HG03097 (cell line): ENCODE measurements at regions not wholly inside any gene's neighbourhood (a gene's known extent, or its start where the extent isn't known, plus 50 kb on each side); places are given as distances from the start of the nearest gene placed in this dataset.
"Not testable (repeated sequence)": the region's sequence is repeated elsewhere in the genome, so short reads cannot be mapped to it uniquely, and the experiment has no call there.

Source experiments
- ATAC-seq: cut with Tn5 transposase; IDR thresholded peaks from one replicate; pipeline ENCODE4 v1.9.1; 2021; ENCODE audit not compliant: unreplicated experiment, low FRiP score

- ATAC-seq = no peak
Measured at GRCh38 chr11:56883371-56883987, 105.2 kb upstream of the OR5AK2 start.

GRCh38 chr11:56876621-56877275, 112.0 kb upstream of the OR5AK2 start:
- ATAC-seq = no peak

DNA sequence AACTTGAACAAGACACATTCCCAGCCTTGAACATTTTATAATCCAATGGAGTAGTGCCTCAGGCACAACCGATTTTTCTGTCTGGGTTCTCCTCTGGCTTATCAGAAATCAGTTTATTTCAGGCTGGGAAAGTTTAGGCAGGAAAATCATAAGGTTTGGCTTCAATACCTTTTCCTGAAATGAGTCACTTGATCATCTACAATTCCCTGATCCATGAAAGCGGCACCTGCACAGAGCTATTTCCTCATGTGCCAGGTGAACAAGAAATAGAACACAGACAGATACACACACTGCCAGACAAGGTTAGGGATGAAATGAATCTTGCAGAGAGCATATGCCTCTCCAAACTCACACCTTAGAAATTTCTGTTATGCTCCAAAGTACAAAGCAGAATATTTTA, 106.7 kb upstream of the OR9G4 start:
- no peak for ATAC-seq

- ATAC-seq = no peak
Measured at GRCh38 chr11:56852131-56852530, 103.6 kb upstream of the OR9G4 start.

DNA sequence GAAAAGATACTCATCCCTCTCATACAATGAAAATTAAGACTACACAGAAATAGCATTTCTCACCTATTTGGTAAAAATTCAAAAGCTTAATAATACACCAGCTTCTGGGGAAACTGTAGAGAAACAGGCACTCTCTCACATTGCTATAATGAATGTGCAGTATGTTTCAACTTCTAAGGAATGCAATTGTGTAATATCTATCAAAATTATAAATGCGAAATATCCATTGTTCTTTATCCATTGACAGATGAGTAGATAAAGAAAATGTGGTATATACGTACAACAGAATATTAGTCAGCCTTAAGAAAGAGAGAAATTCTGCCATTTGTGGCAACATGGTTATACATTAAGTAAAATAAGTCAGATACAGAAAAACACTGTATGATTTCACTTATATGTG, 101.4 kb upstream of the OR9G4 start:
- no peak for ATAC-seq

- no peak for ATAC-seq
Measured at GRCh38 chr11:56849250-56849649, 100.8 kb upstream of the OR9G4 start.

GRCh38 chr11:56848141-56848809, 99.8 kb upstream of the OR9G4 start:
- no peak for ATAC-seq

DNA sequence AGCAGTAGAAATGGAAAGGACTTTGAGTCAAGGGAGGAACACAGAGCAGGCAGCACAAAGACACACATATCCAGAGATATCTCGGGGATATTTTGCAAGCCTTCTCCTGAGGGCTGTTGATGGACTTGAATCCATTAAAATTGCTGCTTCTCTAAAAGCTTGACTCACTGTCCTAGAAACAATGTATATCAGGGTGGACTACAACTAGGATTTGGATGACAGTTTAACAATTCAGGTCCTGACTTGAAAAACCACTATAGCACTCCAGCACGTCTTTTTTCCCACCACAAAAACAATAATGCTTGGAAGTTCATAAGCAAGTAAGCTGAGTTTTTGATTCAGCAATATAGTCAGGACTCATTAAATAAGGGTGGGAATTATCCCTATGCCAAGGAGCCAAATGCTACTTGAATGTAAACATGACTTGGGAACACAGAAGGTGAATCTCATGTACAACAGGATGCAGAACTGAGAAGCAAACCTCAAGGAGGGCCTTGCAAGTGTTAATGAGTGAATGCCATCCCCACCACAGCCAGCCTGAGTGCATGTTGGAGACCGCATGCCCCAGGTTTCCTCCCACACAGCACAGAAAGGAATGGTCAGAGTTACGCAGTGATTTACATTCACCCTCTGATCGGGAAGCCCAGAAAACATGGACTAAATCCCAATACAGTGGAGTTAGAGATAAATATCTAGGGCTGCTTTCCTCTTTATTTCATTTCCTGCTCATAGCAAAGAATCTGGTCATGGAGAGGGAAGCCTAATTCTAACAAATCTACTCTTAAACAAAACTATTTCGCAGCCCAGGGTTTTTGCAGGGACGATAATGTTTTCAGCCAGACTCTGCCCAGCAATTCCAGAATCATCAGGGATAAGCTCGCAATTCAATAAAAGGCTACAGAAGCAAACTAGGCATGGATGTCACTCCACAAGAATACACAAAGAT, 98.4 kb upstream of the OR9G4 start:
- no peak for ATAC-seq

DNA sequence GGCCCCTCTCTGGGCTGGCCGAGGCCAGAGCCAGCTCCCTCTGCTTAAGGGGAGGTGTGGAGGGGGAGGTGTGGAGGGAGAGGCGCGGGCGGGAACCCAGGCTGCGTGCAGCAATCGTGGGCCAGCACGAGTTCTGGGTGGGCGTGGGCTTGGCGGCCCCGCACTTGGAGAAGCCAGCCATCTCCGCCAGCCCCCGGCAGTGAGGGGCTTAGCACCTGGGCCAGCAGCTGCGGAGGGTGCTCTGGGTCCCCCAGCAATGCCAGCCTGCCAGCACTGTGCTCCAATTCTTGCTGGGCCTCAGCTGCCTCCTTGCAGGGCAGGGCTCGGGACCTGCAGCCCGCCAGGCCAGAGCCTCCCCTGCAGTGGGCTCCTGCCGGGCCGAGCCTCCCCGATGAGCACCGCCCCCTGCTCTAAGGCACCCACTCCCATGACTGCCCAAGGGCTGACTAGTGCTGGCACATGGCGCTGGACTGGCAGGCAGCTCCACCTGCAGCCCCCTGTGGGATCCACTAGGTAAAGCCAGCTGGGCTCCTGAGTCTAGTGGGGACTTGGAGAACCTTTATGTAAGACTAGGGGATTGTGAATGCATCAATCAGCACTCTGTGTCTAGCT, 96.7 kb upstream of the OR9G4 start:
- no peak for ATAC-seq

GRCh38 chr11:56843816-56844215, 95.3 kb upstream of the OR9G4 start:
- no peak for ATAC-seq

DNA sequence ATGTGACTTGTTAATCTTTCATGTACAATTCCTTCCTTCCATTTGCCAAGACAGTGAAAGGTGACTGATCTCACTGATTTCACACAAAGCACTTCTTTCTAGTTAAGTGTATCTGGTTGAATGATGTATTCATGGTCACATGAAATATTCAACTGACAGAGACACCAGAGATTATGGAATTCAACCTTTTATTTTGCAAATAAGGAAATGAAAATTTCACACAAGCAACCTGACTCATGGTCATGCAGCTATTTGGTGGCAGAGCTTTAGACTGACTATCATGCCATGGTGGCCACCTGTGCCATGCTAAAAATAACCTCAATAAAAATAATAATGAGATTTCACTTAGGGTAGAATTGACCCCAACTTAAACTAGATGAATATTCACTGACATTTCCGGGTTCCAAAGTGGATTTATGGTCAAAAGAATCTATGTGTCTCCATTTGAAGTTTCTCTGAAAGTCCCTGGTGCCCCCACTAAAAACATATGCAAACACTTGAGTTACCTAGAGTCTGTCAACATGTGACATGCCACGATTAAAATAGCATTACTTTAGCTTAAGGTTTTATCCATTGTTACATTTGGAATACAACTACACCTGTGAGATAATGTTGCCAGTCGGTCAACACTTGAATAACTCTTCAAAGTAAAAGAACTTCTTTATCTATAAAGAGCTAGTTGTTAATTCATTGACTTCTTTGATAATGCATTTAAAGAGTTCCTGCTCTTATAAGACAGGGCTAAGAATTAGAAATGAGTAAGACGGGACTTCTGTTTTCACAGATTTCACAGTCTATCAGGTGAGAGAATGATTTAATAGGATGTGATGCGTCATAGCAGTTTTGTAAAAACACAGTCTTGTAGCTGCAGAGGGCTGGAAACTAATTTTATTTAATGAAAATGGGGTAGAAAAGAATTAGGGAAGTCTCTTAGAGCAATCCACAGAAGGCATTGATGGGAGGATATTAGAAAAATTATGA, 94.6 kb upstream of the OR9G4 start:
- no peak for ATAC-seq

DNA sequence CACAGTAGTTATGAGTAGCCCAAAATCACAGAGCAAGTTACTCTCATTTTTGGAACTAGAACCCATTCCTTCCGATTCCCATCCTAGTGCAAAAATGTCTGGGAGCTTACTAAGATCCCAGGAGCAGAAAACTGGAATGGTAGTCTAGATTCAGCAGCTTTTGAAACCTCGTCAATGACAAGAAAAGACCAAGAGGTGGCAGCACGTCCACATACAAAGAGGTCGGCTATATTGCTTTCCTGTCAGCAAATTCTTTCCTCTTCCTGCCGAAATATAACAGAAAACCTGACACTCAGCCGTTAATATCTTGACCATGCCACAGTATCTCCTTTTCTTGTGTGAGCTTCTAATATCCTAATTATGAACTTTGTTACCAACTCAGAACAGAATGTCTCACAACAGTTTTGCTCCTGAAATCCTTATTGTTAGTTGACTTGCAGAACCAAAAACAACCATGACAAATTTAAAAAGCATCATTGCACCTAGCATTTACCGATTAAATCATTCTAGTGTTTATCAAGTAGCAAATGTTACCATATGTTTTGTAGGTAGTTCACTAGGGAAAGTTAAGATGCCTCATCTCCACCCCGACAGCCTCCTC, 92.8 kb upstream of the OR9G4 start:
- peak; percentile 56 for ATAC-seq

DNA sequence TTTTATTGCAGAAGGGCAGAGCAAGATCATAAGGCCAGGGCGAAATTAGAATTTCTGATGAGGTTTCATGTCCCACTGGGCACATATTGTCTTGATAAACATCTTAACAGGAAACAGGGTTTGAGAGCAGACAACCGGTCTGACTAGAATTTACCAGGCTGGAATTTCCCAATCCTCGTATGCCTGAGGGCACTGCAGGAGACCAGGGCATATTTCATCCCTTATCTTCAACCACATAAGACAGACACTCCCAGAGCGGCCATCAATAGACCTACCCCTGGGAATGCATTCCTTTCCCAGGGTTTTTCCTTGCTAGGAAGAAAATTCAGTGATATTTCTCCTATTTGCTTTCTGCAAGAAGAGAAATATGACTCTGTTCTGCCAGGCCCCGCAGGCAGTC, 78.9 kb upstream of the OR9G4 start:
- not testable (repeated sequence) for ATAC-seq

DNA sequence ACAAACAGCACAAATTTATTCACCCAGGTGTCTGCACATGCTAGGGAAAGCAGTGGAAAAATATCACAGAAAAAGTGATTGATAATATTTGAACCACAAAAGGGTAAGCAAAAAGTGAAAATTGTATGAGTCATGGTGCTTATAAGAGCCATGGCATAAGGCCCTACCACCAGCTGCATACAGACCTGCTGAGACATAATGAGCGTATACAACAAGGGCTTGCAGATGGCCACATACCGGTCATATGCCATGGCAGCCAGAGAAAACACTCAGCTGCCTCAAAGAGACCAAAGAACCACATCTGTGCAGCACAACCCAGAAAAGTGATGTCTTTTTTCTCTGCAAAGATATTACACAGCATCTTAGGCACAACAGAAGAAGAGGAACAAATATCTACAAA, 71.4 kb upstream of the OR9G4 start:
- ATAC-seq = no peak

- ATAC-seq = no peak
Measured at GRCh38 chr11:56817661-56818060, 69.2 kb upstream of the OR9G4 start.

DNA sequence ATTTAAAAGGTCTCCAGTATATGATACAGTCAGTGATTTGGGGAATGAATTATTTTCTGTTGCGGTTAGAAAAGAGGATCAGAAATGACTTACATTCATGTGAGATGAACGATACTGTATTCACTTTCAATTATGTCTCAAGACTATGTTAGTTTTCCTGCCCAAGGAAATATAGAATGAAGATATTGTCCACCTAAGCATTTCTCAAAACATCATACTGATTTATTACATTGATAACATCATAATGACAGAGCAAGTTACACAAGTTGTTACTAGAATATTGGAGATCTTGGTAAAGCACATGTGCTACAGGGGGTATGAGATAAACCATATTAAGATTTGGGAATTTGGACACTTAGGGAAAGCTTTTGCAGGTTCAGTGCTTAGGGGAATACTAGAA, 67.8 kb upstream of the OR9G4 start:
- no peak for ATAC-seq

- ATAC-seq = no peak
Measured at GRCh38 chr11:56808326-56808725, 59.8 kb upstream of the OR9G4 start.

GRCh38 chr11:56799691-56800210, 51.3 kb upstream of the OR9G4 start:
- ATAC-seq = no peak
